ENCODE measurements at regions not wholly inside any gene's neighbourhood (a gene's known extent, or its start where the extent isn't known, plus 50 kb on each side); places are given as distances from the start of the nearest gene placed in this dataset.

DNA sequence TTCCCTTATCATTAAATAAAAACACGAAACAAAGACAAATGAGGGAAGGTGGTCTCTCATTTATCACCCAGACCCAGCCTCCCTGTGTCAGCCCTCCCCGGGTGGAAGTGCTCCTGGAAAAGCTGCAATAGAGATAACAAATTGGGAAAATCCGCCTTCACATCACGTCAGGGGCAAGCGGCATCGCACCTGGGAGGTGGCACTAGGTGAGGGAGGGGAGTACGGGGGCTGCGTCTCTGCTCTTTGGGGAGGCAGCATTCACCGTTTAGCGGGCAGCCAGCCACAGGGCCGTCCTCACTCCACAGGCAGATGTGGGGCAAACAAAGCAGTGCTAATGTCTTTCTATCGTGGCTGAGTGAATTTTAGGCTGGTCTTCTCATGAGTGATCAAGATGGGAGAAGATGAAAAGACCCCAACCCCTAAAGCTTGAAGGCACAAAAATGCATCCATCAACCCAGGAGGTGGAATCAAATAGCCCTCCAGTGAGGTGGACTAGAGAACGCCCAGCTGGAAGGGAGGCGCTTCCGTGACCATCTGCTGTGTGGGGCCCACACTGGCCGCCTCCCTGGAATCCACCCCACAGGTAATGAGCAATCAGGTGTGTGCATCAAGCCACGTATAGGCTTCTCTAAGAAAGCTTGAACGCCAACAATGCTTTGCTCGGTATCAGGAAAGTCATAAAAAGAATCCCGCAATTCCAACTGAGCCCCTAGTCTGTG, 629.5 kb downstream of the BRD1 start:
- H3K27ac ChIP-seq, result no peak overlapping the region
- TF ChIP-seq, protein P1, sequence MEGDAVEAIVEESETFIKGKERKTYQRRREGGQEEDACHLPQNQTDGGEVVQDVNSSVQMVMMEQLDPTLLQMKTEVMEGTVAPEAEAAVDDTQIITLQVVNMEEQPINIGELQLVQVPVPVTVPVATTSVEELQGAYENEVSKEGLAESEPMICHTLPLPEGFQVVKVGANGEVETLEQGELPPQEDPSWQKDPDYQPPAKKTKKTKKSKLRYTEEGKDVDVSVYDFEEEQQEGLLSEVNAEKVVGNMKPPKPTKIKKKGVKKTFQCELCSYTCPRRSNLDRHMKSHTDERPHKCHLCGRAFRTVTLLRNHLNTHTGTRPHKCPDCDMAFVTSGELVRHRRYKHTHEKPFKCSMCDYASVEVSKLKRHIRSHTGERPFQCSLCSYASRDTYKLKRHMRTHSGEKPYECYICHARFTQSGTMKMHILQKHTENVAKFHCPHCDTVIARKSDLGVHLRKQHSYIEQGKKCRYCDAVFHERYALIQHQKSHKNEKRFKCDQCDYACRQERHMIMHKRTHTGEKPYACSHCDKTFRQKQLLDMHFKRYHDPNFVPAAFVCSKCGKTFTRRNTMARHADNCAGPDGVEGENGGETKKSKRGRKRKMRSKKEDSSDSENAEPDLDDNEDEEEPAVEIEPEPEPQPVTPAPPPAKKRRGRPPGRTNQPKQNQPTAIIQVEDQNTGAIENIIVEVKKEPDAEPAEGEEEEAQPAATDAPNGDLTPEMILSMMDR (conservative IDR thresholded peaks at IDR 0.05), result no peak

DNA sequence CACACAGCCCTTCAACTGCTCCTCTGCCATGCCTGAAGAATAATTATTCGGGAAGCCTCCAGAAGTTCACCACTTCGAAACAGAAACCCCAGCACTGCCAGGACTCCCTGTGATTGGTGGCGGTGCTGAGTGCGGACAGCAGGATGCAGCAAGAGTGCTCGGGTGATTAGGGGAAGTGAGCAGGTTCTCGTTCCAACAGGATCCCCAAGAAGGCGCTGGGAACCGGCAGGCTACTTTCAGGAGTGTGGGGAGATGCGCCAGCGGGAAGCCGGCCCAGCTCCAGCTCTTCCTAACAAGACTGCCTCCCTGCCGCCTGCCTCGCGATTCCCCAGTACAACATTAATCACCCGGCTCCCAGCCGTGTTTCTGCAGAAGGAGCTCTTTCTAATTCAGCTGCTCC, 630.2 kb downstream of the BRD1 start:
- H3K27ac ChIP-seq, result no peak overlapping the region
- TF ChIP-seq, protein P1 (conservative IDR thresholded peaks at IDR 0.05), result no peak

DNA sequence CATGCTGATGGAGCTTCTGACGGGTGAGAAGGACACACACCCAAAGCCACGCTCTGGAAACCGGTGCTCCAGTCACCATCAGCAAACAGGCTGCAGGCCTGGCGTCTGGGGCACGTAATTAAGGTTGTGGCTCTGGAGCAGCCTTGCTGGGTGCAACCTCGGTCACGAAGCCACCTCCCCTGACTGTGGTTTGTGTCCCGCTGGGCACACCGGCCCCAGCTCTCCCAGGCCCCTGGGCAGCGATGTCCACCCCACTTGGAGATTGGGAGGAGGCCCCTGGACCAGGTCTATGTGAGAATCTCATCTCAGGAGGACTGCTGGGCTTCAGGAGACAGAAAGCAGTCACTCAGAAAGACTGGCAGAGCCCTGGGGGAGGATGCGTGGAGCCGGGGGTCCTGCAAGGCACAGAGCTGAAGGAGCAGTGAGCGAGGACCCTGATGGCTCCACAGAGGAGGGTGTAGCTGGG, 631.6 kb downstream of the BRD1 start:
- H3K27ac ChIP-seq, result no peak overlapping the region
- TF ChIP-seq, protein P1 (conservative IDR thresholded peaks at IDR 0.05), result no peak

DNA sequence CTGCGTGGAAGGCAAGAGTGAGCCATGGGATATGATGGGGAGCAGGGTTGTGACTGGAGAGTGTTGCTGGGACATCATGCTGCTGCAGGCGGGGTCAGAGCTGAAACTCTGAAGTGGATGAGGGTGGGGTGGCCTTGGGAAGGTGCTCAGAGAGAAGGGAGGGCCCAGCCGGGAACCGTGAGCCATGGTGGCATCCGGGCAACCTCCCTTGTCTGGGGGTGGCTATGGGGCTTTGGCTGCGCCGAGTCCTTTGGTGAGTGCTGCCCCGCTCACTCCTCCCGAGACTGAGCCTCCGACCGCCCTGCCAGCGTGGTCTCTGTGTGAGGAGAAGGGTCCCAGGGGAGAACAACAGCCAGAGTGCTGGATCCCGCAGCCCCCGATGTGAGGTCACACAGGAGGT, 632.0 kb downstream of the BRD1 start:
- TF ChIP-seq, protein P1 (conservative IDR thresholded peaks at IDR 0.05), result no peak
- no peak overlapping the region for H3K27ac ChIP-seq

DNA sequence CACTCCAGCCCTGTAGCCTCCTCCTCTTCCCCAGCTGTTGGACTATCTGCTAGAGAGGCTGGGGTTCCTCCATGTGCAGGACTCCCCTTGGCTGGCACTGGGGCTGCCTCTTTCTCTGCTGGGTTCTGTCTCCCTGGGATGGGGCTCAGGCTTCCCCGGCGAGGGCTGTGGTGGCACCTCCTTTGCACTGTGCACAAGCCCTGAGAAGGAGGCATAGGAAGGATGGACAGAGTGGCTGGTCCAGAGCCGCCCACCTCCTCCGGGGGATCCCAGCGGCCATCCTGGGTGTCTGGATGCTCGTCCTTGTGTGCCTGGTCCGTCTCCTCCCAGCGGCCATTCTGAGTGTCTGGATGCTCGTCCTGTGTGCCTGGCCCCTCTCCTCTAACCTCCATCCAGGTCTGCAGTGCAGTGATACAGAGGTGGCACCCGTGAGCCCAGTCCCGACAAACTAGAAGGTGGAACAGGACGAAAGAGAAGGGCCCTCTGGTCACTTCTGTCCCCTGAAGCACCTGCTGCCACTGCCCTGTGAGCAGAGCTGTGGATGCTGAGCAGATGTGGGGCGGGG, 633.7 kb downstream of the BRD1 start:
- H3K27ac ChIP-seq, result no peak overlapping the region
- TF ChIP-seq, protein P1 (conservative IDR thresholded peaks at IDR 0.05), result no peak

DNA sequence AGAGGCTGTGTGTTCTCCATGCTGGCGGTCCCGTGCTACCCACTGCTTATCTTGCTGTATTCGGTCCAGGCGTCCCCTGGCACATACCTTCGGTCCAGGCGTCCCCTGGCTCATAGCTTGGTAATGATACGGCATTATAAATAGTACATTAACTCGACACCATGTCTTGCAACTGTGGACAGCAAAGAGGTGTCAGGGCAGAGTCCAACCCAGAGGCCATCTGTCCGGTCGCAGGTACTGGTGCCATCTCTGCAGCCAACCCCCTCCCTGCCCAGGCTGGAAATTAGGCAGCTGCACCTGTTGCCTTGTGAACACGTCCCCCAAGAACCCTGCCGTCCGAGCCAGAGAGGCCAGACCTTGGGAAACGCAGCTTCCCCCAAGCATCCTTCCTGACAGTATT, 634.3 kb downstream of the BRD1 start:
- no peak overlapping the region for H3K27ac ChIP-seq
- TF ChIP-seq, protein P1 (conservative IDR thresholded peaks at IDR 0.05), result no peak

DNA sequence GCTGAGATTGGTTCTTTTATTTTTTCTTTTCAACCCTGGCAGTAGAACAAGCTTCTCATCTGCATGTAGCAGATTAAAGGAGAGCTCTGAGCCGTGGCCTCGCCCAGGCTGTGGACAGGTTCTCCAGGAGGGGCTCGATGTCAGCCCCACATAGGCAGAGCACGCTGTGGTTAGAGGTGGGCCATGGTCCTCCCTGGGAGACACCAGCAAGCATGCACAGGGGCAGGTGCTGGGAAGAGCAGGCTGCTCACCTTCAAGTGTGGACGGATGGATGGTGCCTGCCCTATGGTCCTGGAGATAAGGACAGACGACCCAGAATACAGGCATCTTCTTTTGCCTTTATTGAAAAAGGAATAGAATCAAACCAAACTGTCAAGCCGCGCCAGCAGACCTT, 634.8 kb downstream of the BRD1 start:
- TF ChIP-seq, protein P1 (conservative IDR thresholded peaks at IDR 0.05), result no peak
- H3K27ac ChIP-seq, result no peak overlapping the region

Data from VCaP (cell line).